Thyroid gland (tissue), 4 donors: ENCODE measurements at regions not wholly inside any gene's neighbourhood (a gene's known extent, or its start where the extent isn't known, plus 50 kb on each side); places are given as distances from the start of the nearest gene placed in this dataset.
"Not testable (repeated sequence)": the region's sequence is repeated elsewhere in the genome, so short reads cannot be mapped to it uniquely, and the experiment has no call there.

Experiments used
- DNase-seq, 2 donors: peaks; one replicate each; pipeline ENCODE4 v3.0.0-alpha.2; 2019
- H3K27ac ChIP-seq, 3 donors: fragments of 200-600 bp; sonication (generic); 1 replicate in 2 of 3; 2 replicates in 1 of 3; pipeline ENCODE4 v1.5.1; 2016 to 2019; ENCODE audit warnings: mild to moderate bottlenecking in 1 of 3, moderate library complexity in 1 of 3
- H3K27me3 ChIP-seq: fragments of 200-600 bp; sonication (generic); one replicate; pipeline ENCODE4 v1.5.1; 2019
- H3K36me3 ChIP-seq, 2 donors: fragments of 200-600 bp; sonication (generic); one replicate each; pipeline ENCODE4 v1.5.1; 2016 to 2019
- H3K4me1 ChIP-seq, 2 donors: fragments of 200-600 bp; sonication (generic); one replicate each; pipeline ENCODE4 v1.5.1; 2017 to 2019
- H3K4me3 ChIP-seq, 3 donors: fragments of 200-600 bp; sonication (generic); replicated peaks in 1 of 3; 1 replicate in 2 of 3; 2 replicates in 1 of 3; pipeline ENCODE4 v1.5.1; 2016; ENCODE audit warnings: mild to moderate bottlenecking in 1 of 3
- H3K9me3 ChIP-seq: fragments of 200-600 bp; sonication (generic); one replicate; pipeline ENCODE4 v1.5.1; 2017
- POLR2A ChIP-seq, 2 donors: fragments of 450-650 bp; IDR thresholded peaks; one replicate each; pipeline ENCODE4 v1.6.1; 2017; ENCODE audit warnings: antibody characterized with exemption in 2 of 2, mild to moderate bottlenecking in 2 of 2, moderate library complexity in 1 of 2
- WGBS, 2 donors: methylation state at CpG; one replicate each; pipeline ENCODE4 v1.1.5; 2017; 5-methylcytosine and 5-hydroxymethylcytosine counted together
- intact Hi-C: fragments of 100-400 bp; cut with DNase I; formaldehyde crosslinking; loops from one replicate; pipeline ENCODE4 v1.15.1; 2023
- TF ChIP-seq, protein P1 (sequence below), 6 experiments: fragments of 200-600 bp in 3 of 6; fragments of 450-650 bp in 3 of 6; sonication (generic) in 3 of 6; IDR thresholded peaks; one replicate each; pipeline ENCODE4 v1.5.1; 2016 to 2019; ENCODE audit warnings: antibody characterized with exemption in 6 of 6, mild to moderate bottlenecking in 2 of 6, inconsistent platforms in 1 of 6, moderate library complexity in 1 of 6

DNA sequence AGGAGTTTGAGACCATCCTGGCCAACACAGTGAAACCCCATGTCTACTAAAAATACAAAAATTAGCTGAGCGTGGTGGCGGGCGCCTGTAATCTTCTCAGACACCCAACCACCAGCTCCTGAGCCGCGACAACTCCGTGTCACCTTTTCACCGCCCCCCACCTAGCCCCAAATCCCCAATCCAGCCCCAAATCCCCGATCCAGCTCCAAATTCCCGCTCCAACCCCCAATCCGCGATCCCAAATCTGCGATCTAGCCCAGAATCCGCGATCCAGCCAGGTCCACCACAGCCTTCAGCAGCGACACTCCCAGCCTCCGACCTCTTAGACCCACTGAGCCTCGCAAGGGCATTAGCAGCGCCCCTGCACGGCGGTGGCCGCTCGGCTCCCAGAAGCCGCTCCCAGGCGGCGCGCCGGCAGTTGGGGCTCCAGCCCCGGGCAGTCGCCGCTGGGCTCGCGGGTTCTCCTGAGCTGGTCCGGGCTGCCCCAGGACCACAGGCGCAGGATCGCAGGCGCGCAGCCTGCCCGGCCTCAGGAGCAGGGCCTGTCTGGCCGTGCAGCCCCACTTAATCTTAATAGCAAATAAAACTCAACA lies 4469.9 kb upstream of the OR11H1 start:
- H3K27me3 ChIP-seq, intact Hi-C loops, H3K4me3 ChIP-seq, H3K36me3 ChIP-seq, H3K4me1 ChIP-seq, DNase-seq, H3K9me3 ChIP-seq, H3K27ac ChIP-seq: not testable (repeated sequence)
- 78 to 82% methylated on average over 34 to 39 of the region's 39 CpGs for WGBS, 2 donors

DNA sequence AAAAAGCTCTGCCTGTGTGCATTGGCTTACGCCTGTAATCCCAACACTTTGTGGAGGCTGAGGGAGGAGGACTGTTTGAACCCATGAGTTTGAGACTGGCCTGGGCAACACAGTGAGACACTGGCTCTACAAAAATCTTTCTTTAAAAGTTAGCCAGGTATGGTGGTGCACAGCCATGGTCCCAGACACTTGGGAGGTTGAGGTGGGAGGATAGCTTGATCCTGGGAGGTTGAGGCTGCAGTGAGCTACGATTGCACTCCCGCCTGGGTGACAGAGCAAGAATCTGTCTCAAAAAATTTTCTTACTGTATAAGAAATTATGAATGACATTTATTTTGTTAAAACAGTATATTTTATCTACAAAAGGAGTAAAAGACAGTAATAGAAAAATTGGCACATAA lies 4468.9 kb upstream of the OR11H1 start:
- H3K27me3 ChIP-seq, H3K4me3 ChIP-seq, H3K27ac ChIP-seq, H3K9me3 ChIP-seq, DNase-seq, H3K4me1 ChIP-seq, intact Hi-C loops, H3K36me3 ChIP-seq: not testable (repeated sequence)
- 83 to 92% methylated on average over 3 of the region's 3 CpGs for WGBS, 2 donors

DNA sequence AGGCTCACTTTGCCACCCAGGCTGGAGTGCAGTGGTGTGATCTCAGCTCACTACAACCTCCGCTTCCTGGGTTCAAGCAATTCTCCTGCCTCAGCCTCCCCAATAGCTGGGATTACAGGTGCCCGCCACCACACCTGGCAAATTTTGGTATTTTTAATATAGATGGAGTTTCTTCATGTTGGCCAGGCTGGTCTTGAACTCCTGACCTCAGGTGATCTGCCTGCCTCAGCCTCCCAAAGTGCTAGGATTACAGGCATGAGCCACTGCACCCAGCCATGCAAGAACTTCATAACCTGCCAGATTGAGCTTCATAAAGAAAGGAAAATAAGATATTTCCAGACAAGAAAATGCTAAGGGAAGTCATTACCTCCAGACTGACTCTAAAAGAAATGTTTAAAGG lies 4467.2 kb upstream of the OR11H1 start:
- H3K36me3 ChIP-seq, H3K27ac ChIP-seq, intact Hi-C loops, DNase-seq, H3K27me3 ChIP-seq, H3K4me1 ChIP-seq, H3K9me3 ChIP-seq, H3K4me3 ChIP-seq: not testable (repeated sequence)
- 72 to 74% methylated on average over 2 of the region's 2 CpGs for WGBS, 2 donors

DNA sequence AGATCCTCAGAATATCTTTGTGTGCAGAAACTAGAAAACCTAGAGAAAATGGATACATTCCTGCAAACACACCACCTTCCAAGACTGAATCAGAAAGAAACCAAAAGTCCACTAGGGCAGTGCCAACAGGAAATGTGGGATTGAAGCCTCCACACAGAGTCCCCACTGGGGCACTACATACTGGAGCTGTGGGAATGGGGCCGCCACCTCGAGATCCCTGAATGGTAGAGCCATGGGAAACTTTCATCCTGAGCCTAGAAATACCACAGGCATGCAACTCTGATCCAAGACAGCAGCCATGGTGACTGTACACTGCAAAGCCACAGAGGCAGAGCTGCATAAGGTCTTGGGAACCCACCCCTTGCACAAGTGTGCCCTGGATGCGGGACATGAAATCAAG lies 4465.5 kb upstream of the OR11H1 start:
- 53 to 55% methylated on average over 3 of the region's 3 CpGs for WGBS, 2 donors
- intact Hi-C loops, DNase-seq, H3K4me3 ChIP-seq, H3K36me3 ChIP-seq, H3K9me3 ChIP-seq, H3K4me1 ChIP-seq, H3K27me3 ChIP-seq, H3K27ac ChIP-seq: not testable (repeated sequence)

DNA sequence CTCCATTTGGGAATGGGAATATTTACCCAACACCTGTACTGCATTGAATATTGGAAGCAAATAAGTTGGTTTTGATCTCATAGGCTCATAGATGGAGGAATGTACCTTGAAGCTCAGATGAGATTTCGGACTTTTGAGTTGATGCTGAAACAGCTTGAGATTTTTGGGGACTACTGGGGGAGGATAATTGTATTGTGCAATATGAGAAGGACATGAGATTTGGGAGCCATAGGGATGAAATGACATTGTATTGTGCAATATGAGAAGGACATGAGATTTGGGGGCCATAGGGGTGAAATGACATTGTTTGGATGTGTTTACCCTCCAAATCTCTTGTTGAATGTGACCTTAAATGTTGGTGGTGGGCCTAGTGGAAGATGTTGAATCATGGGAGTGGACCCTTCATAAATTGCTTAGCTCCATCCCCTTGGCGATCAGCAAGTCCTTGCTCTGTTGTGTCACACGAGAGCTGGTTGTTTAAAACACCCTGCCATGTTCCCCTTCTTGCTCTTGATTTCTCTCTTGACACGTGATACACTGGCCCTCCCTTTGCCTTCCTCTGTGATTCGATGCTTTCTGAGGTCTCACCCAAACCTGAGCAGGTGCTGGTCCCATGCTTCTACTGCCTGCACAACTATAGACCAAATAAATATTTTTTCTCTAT lies 4464.8 kb upstream of the OR11H1 start:
- intact Hi-C loops, DNase-seq, H3K27ac ChIP-seq, H3K27me3 ChIP-seq, H3K4me1 ChIP-seq, H3K4me3 ChIP-seq, H3K9me3 ChIP-seq, H3K36me3 ChIP-seq: not testable (repeated sequence)
- WGBS, 2 donors, result 35 to 36% methylated on average over 5 of the region's 5 CpGs

DNA sequence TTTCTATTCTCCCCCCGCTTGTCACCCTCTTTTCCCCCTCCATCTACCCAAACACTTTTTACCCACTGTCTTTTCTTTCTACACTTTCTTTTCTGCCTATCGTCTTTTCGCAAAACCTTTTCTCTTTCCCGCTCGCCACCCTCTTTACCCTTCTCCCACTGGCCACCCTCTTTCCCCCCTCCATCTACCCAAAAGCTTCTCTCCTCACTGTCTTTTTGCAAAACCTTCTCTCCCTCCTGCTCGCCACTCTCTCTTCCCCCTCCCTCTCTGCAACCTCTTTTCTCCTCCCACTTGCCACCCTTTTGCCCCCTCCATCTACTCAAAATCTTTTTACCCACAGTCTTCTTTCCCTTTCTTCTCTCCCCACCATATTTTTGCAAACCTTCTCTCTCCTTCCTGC lies 4462.8 kb upstream of the OR11H1 start:
- H3K36me3 ChIP-seq, DNase-seq, H3K27me3 ChIP-seq, H3K9me3 ChIP-seq, H3K4me3 ChIP-seq, intact Hi-C loops, H3K4me1 ChIP-seq, H3K27ac ChIP-seq: not testable (repeated sequence)
- WGBS, 2 donors, result 76 to 79% methylated on average over 6 of the region's 6 CpGs

DNA sequence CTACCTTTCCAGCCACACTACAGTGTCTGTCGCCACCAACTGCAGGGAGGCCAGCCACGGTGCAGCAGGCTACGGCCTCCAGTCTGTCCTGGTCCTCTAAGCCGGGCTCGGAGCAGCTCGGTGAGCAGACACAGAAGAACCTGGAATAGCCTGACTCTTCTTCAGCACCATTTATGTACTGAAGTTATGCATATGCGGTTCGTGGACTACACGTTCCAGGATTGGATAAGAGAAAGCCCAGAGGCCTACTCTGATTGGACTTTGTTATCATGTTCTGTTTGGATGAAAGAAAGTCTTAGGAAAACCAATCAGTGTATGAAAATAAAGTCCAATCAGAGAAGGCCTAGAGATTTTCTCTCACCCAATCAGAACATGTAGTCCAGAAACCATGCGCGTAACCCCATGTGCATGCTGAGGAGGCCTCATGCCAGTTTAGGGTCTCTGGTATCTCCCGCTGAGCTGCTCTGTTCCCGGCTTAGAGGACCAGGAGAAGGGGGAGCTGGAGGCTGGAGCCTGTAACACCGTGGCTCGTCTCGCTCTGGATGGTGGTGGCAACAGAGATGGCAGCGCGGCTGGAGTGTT lies 4462.0 kb upstream of the OR11H1 start:
- H3K9me3 ChIP-seq, H3K36me3 ChIP-seq, H3K4me3 ChIP-seq, intact Hi-C loops, H3K4me1 ChIP-seq, H3K27ac ChIP-seq, DNase-seq, H3K27me3 ChIP-seq: not testable (repeated sequence)
- 74 to 78% methylated on average over 18 of the region's 18 CpGs for WGBS, 2 donors

DNA sequence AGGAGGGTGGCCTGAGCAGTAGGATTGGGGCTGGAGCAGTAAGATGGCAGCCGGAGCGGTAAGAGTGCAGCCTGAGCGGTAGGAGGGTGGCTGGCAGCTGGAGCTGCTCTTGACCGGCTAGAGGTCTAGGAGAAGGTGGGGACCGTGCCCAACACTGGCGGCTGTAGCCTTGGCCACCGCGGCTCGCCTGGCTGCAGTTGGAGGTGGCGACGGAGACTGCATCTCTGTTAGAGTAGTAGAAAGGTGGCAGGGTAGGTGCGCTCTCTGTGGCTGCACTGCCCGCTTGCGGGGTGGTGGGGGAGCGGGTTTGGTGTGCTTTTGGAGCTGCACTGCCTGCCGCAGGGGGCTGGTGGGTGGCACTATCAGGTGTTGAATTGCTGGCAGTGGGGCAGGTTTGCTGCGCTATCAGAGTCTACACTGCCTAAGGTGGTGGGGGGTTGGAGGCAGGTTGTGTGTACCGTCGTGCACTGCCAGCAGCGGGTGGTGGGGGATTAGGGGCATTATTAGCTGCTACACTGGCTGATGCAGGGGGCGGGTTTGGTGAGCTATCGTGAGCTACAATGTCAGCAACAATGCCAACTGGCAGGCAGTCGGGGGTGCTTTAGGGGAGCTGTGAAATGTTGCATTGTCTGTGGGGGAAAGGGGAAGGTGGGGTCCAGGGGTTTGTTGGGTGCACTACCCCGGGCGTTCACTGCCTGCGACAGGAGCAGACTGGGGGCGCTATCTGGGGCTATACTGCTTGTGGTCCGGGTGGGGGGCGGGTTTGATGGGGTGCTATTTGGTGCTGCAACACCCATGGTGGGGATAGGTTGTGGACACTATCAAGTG lies 4461.3 kb upstream of the OR11H1 start:
- TF ChIP-seq, protein P1, sequence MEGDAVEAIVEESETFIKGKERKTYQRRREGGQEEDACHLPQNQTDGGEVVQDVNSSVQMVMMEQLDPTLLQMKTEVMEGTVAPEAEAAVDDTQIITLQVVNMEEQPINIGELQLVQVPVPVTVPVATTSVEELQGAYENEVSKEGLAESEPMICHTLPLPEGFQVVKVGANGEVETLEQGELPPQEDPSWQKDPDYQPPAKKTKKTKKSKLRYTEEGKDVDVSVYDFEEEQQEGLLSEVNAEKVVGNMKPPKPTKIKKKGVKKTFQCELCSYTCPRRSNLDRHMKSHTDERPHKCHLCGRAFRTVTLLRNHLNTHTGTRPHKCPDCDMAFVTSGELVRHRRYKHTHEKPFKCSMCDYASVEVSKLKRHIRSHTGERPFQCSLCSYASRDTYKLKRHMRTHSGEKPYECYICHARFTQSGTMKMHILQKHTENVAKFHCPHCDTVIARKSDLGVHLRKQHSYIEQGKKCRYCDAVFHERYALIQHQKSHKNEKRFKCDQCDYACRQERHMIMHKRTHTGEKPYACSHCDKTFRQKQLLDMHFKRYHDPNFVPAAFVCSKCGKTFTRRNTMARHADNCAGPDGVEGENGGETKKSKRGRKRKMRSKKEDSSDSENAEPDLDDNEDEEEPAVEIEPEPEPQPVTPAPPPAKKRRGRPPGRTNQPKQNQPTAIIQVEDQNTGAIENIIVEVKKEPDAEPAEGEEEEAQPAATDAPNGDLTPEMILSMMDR (IDR thresholded peaks at IDR 0.05), result no peak
- no peak for TF ChIP-seq POLR2A (IDR thresholded peaks at IDR 0.05)
- intact Hi-C loops, result no loop called here
- no peak overlapping the region for H3K27ac ChIP-seq
- no peaks in the 10 kb centered on the region for H3K36me3 ChIP-seq
- no peaks in the 10 kb centered on the region for H3K9me3 ChIP-seq
- DNase-seq, result no peak
- no peaks in the 10 kb centered on the region for H3K27me3 ChIP-seq
- no peaks in the 10 kb centered on the region for H3K4me1 ChIP-seq
- WGBS, 2 donors, result 79 to 80% methylated on average over 29 of the region's 29 CpGs
- no peak overlapping the region for H3K4me3 ChIP-seq

DNA sequence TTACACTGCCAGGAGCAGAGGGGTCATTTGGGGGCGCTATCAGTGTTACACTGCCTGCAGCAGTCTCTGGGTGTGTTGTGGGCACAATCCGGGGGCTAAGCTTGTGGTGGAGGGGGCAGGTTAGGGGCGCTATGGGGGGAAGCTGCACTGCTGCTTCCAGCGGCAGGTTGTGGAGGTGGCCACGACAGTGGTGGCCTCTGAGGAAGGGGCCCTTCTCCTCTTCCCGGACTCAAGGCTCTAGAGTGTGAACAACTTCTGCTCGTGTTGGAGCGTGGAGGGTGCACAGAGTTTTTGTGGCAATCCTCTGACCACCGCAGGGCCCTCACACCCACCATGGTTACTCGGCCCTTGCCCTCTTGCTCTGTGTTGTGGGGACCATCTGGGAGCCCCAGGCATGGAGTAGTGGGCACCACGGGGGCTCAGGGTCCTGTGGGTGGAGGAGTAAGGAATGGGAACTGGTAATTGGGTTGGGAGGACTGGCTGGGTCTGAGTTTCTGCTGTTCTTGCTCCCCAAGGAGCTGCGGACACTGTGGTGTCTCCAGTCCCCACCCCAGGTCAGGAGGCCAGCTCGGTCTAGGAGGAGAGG lies 4460.6 kb upstream of the OR11H1 start:
- H3K27me3 ChIP-seq, H3K36me3 ChIP-seq, H3K4me3 ChIP-seq, H3K9me3 ChIP-seq, DNase-seq, H3K27ac ChIP-seq, H3K4me1 ChIP-seq, intact Hi-C loops: not testable (repeated sequence)
- 69 to 74% methylated on average over 13 of the region's 13 CpGs for WGBS, 2 donors

DNA sequence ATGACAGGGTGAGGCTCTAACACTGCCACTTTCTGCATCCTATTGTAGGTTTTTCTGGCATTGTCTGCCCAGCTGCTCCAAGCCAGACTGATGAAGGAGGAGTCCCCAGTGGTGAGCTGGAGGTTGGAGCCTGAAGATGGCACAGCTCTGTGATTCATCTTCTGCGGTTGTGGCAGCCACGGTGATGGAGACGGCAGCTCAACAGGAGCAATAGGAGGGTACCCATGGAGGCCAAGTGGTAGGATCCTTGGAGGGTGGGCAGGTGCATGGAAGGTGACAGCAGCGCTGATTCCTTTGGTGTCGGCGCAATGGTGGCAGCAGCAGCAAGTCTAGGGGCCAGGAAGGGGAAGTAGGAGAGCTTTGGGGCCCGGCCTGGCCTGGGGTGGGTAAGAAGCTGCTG lies 4460.1 kb upstream of the OR11H1 start:
- H3K36me3 ChIP-seq, H3K27ac ChIP-seq, H3K27me3 ChIP-seq, H3K9me3 ChIP-seq, H3K4me3 ChIP-seq, intact Hi-C loops, DNase-seq, H3K4me1 ChIP-seq: not testable (repeated sequence)
- 62 to 65% methylated on average over 7 of the region's 7 CpGs for WGBS, 2 donors

DNA sequence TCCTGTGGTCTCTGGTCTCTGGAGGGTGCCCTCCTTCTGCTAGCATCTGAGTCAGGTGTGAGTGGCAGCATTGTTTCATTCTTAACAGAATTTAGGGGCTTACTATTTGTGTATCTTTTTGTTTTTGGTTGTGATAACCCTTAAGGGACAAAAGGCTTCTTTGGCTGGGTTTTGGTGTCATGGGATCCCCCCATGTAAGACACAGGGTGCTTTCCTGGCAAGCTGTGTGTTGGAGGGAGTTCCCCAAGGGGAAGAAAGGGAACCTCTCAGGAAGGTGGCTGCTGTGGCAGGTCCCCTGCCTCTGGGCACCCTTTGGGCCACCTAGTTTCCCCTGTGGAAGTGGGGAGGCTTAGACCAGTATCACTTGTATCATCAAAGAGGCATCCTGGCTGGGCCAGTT lies 4459.6 kb upstream of the OR11H1 start:
- H3K36me3 ChIP-seq, H3K4me1 ChIP-seq, H3K9me3 ChIP-seq, H3K4me3 ChIP-seq, H3K27me3 ChIP-seq, DNase-seq, intact Hi-C loops, H3K27ac ChIP-seq: not testable (repeated sequence)
